D721Med (cell line): ENCODE measurements at regions not wholly inside any gene's neighbourhood (a gene's known extent, or its start where the extent isn't known, plus 50 kb on each side); places are given as distances from the start of the nearest gene placed in this dataset.

Source experiments
- DNase-seq: peaks from one replicate; pipeline ENCODE4 v3.0.0; 2011; ENCODE audit warnings: low spot score; ENCODE audit not compliant: insufficient read length
- FAIRE-seq: peaks from 2 replicates; lab custom pipeline; 2011; peaks lifted over from hg19 to GRCh38; lab: Jason Lieb, UNC
- TF ChIP-seq, protein P1 (sequence below): IDR thresholded peaks from 2 replicates; pipeline ENCODE4 v1.5.1; 2012; ENCODE audit warnings: mild to moderate bottlenecking, control low read depth; ENCODE audit not compliant: insufficient read depth; ENCODE audit errors: missing control alignments

DNA sequence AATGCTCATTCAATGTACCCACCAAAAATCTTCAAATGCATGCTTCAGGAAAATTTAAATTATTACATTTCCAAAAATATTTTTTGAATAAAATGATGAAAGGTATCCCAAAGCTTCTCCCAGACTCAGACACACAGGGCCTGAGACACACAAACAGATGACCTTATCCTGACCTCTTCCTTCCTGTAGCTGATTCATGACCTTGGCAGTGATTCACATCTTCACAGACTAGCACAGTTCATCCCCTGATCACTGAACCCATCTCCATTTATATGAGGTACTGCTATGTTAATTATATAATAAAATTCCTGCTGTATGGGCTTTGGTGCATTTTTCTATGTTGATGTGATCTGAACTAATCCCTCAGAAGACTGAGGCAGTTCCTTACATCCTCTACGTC, 265.0 kb upstream of the GLI3 start:
- TF ChIP-seq, protein P1, sequence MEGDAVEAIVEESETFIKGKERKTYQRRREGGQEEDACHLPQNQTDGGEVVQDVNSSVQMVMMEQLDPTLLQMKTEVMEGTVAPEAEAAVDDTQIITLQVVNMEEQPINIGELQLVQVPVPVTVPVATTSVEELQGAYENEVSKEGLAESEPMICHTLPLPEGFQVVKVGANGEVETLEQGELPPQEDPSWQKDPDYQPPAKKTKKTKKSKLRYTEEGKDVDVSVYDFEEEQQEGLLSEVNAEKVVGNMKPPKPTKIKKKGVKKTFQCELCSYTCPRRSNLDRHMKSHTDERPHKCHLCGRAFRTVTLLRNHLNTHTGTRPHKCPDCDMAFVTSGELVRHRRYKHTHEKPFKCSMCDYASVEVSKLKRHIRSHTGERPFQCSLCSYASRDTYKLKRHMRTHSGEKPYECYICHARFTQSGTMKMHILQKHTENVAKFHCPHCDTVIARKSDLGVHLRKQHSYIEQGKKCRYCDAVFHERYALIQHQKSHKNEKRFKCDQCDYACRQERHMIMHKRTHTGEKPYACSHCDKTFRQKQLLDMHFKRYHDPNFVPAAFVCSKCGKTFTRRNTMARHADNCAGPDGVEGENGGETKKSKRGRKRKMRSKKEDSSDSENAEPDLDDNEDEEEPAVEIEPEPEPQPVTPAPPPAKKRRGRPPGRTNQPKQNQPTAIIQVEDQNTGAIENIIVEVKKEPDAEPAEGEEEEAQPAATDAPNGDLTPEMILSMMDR: no peak
- no peak for DNase-seq
- no peak for FAIRE-seq

DNA sequence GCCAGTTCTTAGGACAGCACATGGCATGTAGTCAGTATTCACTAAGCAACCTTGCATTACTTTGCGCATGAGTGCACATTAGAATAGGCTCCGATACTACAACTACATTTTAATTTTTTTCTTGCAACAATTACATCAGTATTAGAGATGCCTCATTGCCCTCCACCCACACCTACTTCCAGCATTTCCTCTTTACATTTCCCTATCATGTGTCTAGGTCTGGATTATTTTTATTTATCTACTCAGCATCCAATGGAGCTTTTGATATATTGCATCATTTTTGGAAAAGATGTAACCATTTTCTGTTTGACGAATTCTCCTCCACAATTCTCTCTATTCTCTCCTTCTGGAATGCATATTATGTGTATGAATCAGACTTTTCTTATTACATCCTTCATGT, 258.2 kb upstream of the GLI3 start:
- TF ChIP-seq, protein P1: no peak
- FAIRE-seq (no peak), DNase-seq (no peak)

DNA sequence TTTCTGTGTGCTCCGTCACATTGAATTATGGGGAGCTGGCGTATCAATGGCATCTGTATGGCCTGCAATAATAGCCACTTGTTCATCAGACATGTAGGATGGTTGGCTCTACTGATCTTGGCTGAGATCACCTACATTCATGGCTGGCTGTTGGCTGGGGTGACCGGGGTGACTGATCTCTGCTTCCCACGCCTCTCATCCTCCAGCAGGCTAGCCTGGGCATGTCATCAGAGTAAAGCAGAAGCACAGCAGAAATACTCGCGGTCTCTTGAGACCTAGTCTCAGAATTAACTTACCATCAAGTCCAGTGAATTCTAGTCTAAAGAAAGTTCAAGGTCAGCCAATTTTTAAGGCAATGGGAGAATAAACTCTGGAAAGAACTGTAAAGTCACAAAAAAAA, 257.7 kb upstream of the GLI3 start:
- DNase-seq: no peak
- TF ChIP-seq, protein P1: no peak
- no peak for FAIRE-seq

DNA sequence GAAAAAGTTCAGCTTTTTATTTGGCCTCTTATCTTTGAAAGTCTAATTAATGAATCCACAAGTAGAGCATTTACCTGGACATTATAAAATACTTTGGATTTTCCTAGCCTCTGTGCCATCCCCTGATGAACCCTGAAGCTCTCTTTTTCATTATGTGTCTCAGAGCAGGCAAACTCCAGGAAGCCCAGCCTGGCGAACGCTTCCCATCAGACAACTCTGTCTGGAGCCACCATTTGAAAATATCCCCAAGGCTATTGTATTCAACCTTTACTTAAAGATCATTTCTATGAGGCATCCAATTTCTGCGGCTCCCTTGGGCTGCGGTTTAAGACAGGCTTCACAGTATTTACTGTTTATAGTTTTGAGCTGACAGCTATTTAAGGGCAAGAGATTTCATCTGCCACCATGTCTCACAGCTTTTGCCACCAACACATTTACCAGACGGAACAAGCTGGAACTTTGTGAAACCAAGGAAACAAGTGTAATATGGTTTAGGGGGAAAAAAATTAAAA, 257.2 kb upstream of the GLI3 start:
- TF ChIP-seq, protein P1: no peak
- FAIRE-seq: no peak
- no peak for DNase-seq

DNA sequence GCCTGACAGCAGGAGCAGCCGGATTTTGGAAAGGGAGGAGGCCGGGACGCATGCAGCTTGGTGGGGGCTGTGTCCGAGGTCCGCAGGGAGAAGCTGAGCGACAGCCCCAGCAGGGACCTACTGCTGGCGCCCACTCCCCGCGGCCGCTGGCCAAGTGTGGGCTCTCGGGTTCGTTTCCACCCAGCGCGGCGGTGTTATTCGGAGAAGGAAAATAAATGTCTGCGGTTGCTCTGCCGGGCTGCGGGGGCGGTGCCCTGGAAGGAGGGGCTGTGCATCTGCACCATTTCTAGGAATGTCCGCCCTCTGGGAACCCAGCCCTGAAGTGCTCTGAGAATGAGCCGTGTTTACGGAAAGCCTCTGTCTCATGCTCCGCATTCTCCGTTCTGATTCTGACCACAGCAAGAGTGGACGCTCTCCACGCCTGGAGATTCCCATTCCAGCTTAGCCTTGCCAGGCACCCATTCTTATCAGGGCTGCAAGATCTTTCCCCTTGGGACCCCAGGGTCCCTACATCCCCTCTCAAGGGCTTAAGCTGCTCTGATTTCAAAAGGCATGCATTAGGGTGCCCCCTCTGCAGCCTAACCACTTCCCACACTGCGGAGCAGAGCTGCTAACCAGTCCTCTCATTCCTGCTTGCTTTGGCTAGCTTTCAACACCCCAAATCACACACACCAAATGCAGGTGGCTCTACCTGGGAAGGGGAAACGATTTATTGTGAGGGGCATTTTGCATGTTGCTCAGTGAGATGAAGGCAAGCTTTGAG, 256.6 kb upstream of the GLI3 start:
- DNase-seq (no peak), FAIRE-seq (no peak)
- TF ChIP-seq, protein P1: no peak

DNA sequence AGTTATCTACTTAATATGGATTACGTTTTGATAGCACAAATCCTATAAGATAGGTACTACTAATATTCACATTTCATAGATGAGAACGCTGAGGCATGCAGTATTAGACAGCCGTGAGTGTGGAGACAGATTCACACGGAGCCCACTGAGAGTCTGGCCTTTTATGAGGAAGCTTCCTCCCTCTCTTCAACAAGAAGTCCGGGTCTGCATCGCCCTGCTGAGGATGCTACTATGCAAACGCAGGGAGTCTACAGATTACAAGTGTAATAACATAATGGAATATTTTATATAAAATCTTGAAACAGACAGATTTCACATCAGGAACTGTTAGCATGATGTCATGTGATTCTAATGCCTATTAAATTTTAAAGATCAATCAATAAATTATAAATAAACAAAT, 255.9 kb upstream of the GLI3 start:
- TF ChIP-seq, protein P1: no peak
- DNase-seq (no peak), FAIRE-seq (no peak)

DNA sequence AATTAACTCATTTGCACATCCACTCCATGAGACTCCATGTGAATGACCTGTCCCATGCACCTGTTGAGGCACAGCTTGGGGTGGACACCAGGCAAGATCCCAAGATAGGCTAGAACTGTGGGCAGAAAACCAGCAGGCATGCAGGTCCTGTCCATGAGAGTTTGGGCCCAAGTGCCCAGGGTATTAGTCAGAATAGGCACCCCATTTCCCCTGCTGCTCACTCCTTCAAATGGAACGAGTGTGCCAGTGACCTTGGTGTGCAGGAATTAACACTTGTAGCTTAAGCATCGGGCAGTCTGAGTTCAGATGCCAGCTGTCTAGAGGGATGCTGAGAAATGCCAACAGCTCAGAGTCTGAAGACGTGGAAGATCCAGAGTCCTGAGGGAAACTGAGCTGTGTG, 254.1 kb upstream of the GLI3 start:
- DNase-seq (no peak), FAIRE-seq (no peak)
- TF ChIP-seq, protein P1: no peak
